HG03521 (cell line): ENCODE measurements at regions not wholly inside any gene's neighbourhood (a gene's known extent, or its start where the extent isn't known, plus 50 kb on each side); places are given as distances from the start of the nearest gene placed in this dataset.

ENCODE experiments used
- ATAC-seq: cut with Tn5 transposase; IDR thresholded peaks from one replicate; pipeline ENCODE4 v1.9.1; 2021; ENCODE audit warnings: mild to moderate bottlenecking, moderate library complexity; ENCODE audit not compliant: unreplicated experiment

- ATAC-seq, result no peak
Measured at GRCh38 chr1:220979371-220979770, 100.1 kb downstream of the HLX start.

- no peak for ATAC-seq
Measured at GRCh38 chr1:220982686-220983085, 103.4 kb downstream of the HLX start.

GRCh38 chr1:220983877-220984635 lies 104.8 kb downstream of the HLX start:
- no peak for ATAC-seq

GRCh38 chr1:220990427-220991339 lies 111.4 kb downstream of the HLX start:
- ATAC-seq, result no peak

- ATAC-seq, result no peak
Measured at GRCh38 chr1:220991506-220991905, 112.3 kb downstream of the HLX start.

- ATAC-seq, result no peak
Measured at GRCh38 chr1:220991959-220992704, 112.9 kb downstream of the HLX start.

GRCh38 chr1:220992705-220993052 lies 113.4 kb downstream of the HLX start:
- ATAC-seq, result no peak

- ATAC-seq, result no peak
Measured at GRCh38 chr1:220994671-220995070, 115.4 kb downstream of the HLX start.

GRCh38 chr1:220997791-220998190 lies 118.5 kb downstream of the HLX start:
- no peak for ATAC-seq

GRCh38 chr1:220999872-221000863 lies 120.9 kb downstream of the HLX start:
- no peak for ATAC-seq

GRCh38 chr1:221001167-221001566 lies 121.9 kb downstream of the HLX start:
- no peak for ATAC-seq

GRCh38 chr1:221002601-221003000 lies 123.4 kb downstream of the HLX start:
- no peak for ATAC-seq

- no peak for ATAC-seq
Measured at GRCh38 chr1:221011145-221011544, 131.9 kb downstream of the HLX start.

- no peak for ATAC-seq
Measured at GRCh38 chr1:221012120-221012519, 132.9 kb downstream of the HLX start.

GRCh38 chr1:221013691-221014660 lies 134.7 kb downstream of the HLX start:
- no peak for ATAC-seq

- ATAC-seq, result no peak
Measured at GRCh38 chr1:221015159-221015790, 136.0 kb downstream of the HLX start.

GRCh38 chr1:221016751-221017150 lies 137.5 kb downstream of the HLX start:
- ATAC-seq, result no peak

- ATAC-seq, result no peak
Measured at GRCh38 chr1:221018414-221018813, 139.2 kb downstream of the HLX start.

- ATAC-seq, result no peak
Measured at GRCh38 chr1:221022331-221022730, 143.1 kb downstream of the HLX start.
